ENCODE measurements at regions not wholly inside any gene's neighbourhood (a gene's known extent, or its start where the extent isn't known, plus 50 kb on each side); places are given as distances from the start of the nearest gene placed in this dataset.

DNA sequence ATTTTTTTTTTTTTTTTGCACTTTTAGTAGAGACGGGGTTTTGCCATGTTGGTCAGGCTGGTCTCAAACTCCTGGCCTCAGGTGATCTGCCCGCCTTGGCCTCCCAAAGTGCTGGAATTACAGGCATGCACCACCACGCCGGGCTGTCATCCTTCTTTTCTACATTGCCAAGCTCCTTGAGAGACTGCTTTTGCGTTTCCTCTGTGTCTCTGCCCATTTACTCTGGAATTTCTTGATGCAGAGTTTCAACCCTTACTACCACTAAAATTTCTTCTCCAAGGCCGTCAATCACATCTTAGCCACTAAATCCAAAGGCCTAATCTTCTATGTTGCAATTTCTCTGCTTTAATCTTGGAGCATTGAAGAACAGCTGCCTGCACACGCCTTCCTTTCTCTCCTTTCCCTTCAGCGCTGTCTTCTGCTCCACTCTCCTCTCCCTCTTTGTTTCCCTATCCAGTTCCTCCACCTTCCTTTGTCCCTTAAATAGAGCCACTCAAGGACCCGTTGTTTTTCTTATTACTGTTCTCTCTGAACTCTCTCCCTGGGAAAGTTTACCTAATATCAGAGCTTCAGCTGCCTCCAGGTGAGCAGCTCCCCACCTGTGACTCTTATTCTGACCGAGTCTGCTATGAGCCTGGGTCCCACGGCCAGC lies 98.8 kb downstream of the SLC35B3 start:
- Histone ChIP-seq H2AFZ (ENCODE audit: low read length) (no peak overlapping the region), H3K9me2 (ENCODE audit: insufficient read depth, low read length) (no peaks in the 10 kb centered on the region), H4K20me1 (ENCODE audit: insufficient read depth, low read length) (no peaks in the 10 kb centered on the region), H3K9me3 (ENCODE audit: low read length) (no peaks in the 10 kb centered on the region), H3K36me3 (ENCODE audit: insufficient read depth, low read length) (no peaks in the 10 kb centered on the region), H3K4me1 (ENCODE audit: insufficient read depth, low read length, poor library complexity, severe bottlenecking) (no peaks in the 10 kb centered on the region), H3K4me2 (ENCODE audit: low read length) (no peak overlapping the region), H3K4me3 (ENCODE audit: low read depth, low read length, poor library complexity, severe bottlenecking) (no peak overlapping the region), H3K79me2 (ENCODE audit: insufficient read depth, low read depth, low read length) (no peaks in the 10 kb centered on the region), H3K27ac (ENCODE audit: low read depth, low read length, poor library complexity, severe bottlenecking) (no peak overlapping the region)
- intact Hi-C loops (cut with micrococcal nuclease; ENCODE audit: unreplicated experiment) = no loop called here
- CTCF ChIA-PET (ENCODE audit: unreplicated experiment) = no interaction called here
- POLR2A ChIA-PET = no interaction called here
- TF ChIP-seq, protein P1, sequence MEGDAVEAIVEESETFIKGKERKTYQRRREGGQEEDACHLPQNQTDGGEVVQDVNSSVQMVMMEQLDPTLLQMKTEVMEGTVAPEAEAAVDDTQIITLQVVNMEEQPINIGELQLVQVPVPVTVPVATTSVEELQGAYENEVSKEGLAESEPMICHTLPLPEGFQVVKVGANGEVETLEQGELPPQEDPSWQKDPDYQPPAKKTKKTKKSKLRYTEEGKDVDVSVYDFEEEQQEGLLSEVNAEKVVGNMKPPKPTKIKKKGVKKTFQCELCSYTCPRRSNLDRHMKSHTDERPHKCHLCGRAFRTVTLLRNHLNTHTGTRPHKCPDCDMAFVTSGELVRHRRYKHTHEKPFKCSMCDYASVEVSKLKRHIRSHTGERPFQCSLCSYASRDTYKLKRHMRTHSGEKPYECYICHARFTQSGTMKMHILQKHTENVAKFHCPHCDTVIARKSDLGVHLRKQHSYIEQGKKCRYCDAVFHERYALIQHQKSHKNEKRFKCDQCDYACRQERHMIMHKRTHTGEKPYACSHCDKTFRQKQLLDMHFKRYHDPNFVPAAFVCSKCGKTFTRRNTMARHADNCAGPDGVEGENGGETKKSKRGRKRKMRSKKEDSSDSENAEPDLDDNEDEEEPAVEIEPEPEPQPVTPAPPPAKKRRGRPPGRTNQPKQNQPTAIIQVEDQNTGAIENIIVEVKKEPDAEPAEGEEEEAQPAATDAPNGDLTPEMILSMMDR (conservative IDR thresholded peaks at IDR 0.05; ENCODE audit: low read length) = no peak
- no peak for TF ChIP-seq EZH2phosphoT487 (IDR thresholded peaks at IDR 0.05; ENCODE audit: borderline replicate concordance, low read depth, low read length)
- DNase-seq (ENCODE audit: low spot score) = no peak
- BruUV-seq (replicated peaks) = no TSS peak

DNA sequence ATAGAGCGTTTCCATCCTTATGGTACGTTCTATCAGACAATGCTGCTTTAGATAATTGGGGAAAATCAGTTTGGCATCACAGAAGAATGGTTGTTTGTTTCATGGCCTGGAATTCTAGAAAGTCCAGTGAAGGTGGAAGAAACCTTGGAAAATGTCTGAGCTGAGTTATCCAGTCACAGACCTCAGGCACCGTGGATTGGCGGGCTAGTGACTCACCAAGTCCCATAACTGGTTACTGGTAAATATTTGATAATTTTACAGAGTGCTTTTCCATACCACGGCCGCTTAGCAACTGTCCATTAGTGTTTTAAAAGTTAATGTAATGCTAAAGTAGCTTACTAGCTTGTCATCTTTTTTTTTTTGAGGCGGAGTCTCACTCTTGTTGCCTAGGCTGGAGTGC lies 99.4 kb downstream of the SLC35B3 start:
- H3K9me2 ChIP-seq (ENCODE audit: insufficient read depth, low read length) = no peaks in the 10 kb centered on the region
- intact Hi-C loops (cut with micrococcal nuclease; ENCODE audit: unreplicated experiment) = no loop called here
- POLR2A ChIA-PET = interaction anchor here (0.6 kb wide), 1 partner anchor 15 kb away, joined by 3 read pairs; no protein-coding TSS in a partner anchor
- BruUV-seq (replicated peaks) = no TSS peak
- H3K36me3 ChIP-seq (ENCODE audit: insufficient read depth, low read length) = no peaks in the 10 kb centered on the region
- no peak overlapping the region for H3K27ac ChIP-seq (ENCODE audit: low read depth, low read length, poor library complexity, severe bottlenecking)
- no peak overlapping the region for H3K4me3 ChIP-seq (ENCODE audit: low read depth, low read length, poor library complexity, severe bottlenecking)
- H3K9me3 ChIP-seq (ENCODE audit: low read length) = no peaks in the 10 kb centered on the region
- no peak for DNase-seq (ENCODE audit: low spot score)
- H3K4me2 ChIP-seq (ENCODE audit: low read length) = no peak overlapping the region
- no peak for TF ChIP-seq EZH2phosphoT487 (IDR thresholded peaks at IDR 0.05; ENCODE audit: borderline replicate concordance, low read depth, low read length)
- TF ChIP-seq, protein P1 (conservative IDR thresholded peaks at IDR 0.05; ENCODE audit: low read length) = no peak
- H3K79me2 ChIP-seq (ENCODE audit: insufficient read depth, low read depth, low read length) = no peaks in the 10 kb centered on the region
- CTCF ChIA-PET (ENCODE audit: unreplicated experiment) = no interaction called here
- H4K20me1 ChIP-seq (ENCODE audit: insufficient read depth, low read length) = no peaks in the 10 kb centered on the region
- no peak overlapping the region for H2AFZ ChIP-seq (ENCODE audit: low read length)
- no peaks in the 10 kb centered on the region for H3K4me1 ChIP-seq (ENCODE audit: insufficient read depth, low read length, poor library complexity, severe bottlenecking)

- CTCF ChIA-PET (ENCODE audit: unreplicated experiment) = no interaction called here
- POLR2A ChIA-PET = interaction anchor here (0.6 kb wide), 1 partner anchor 15 kb away, joined by 3 read pairs; no protein-coding TSS in a partner anchor
- Histone ChIP-seq H3K36me3 (ENCODE audit: insufficient read depth, low read length) (no peaks in the 10 kb centered on the region), H3K4me3 (ENCODE audit: low read depth, low read length, poor library complexity, severe bottlenecking) (no peak overlapping the region), H4K20me1 (ENCODE audit: insufficient read depth, low read length) (no peaks in the 10 kb centered on the region), H3K4me2 (ENCODE audit: low read length) (no peak overlapping the region), H3K9me3 (ENCODE audit: low read length) (no peaks in the 10 kb centered on the region), H3K27ac (ENCODE audit: low read depth, low read length, poor library complexity, severe bottlenecking) (no peak overlapping the region), H2AFZ (ENCODE audit: low read length) (no peak overlapping the region), H3K79me2 (ENCODE audit: insufficient read depth, low read depth, low read length) (no peaks in the 10 kb centered on the region), H3K4me1 (ENCODE audit: insufficient read depth, low read length, poor library complexity, severe bottlenecking) (no peaks in the 10 kb centered on the region), H3K9me2 (ENCODE audit: insufficient read depth, low read length) (no peaks in the 10 kb centered on the region)
- BruUV-seq (replicated peaks) = no TSS peak
- DNase-seq (ENCODE audit: low spot score) = no peak
- intact Hi-C loops (cut with micrococcal nuclease; ENCODE audit: unreplicated experiment) = no loop called here
- TF ChIP-seq, protein P1 (conservative IDR thresholded peaks at IDR 0.05; ENCODE audit: low read length) = no peak
- TF ChIP-seq EZH2phosphoT487 (IDR thresholded peaks at IDR 0.05; ENCODE audit: borderline replicate concordance, low read depth, low read length) = no peak
Measured at GRCh38 chr6:8335381-8335780, 100.0 kb downstream of the SLC35B3 start.
